GM18873 (cell line): ENCODE measurements at regions not wholly inside any gene's neighbourhood (a gene's known extent, or its start where the extent isn't known, plus 50 kb on each side); places are given as distances from the start of the nearest gene placed in this dataset.
"Not testable (repeated sequence)": the region's sequence is repeated elsewhere in the genome, so short reads cannot be mapped to it uniquely, and the experiment has no call there.

Experiments used
- ATAC-seq: cut with Tn5 transposase; IDR thresholded peaks from one replicate; pipeline ENCODE4 v1.9.1; 2021; ENCODE audit warnings: mild to moderate bottlenecking, moderate library complexity, moderate number of reproducible peaks; ENCODE audit not compliant: unreplicated experiment, low FRiP score

DNA sequence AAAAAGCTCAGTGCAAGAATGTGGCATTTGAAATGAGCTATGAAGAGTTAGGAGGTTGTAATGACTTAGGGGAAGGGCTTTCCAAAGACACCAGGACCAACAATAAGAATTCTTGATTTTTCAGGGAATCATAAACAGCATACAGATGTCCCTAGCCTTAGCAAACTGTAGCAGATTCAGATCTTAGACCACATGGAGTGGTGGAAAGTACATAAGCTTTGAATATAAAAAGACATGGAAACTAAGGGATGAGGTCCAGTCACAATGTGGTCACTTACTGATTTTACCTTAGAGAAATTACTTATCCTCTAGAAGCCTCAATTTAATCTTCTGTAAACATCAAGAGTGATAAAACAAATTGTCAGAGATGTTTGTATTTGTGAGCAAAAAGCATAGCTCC lies 186.6 kb downstream of the DUSP6 start:
- ATAC-seq = no peak

DNA sequence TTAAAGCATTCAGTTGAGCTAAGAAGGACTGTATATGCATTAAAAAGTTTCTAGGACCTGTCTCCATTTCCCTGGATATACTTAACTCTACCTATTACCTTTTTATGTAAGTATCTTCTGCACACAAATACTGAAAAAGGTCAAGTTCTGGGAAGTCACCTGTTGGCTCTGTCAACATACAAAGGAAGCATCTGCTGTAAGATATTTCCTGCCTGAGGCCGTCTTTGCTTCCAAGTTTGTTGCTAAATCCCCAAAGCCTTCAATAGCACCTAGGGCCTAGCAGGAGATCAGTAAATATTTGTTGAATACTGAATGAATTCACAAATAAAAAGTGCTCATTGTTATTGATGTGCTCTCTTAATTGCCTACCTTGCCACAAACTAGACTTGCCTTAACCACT lies 188.4 kb downstream of the DUSP6 start:
- no peak for ATAC-seq

GRCh38 chr12:89162589-89163261 lies 189.6 kb downstream of the DUSP6 start:
- no peak for ATAC-seq

DNA sequence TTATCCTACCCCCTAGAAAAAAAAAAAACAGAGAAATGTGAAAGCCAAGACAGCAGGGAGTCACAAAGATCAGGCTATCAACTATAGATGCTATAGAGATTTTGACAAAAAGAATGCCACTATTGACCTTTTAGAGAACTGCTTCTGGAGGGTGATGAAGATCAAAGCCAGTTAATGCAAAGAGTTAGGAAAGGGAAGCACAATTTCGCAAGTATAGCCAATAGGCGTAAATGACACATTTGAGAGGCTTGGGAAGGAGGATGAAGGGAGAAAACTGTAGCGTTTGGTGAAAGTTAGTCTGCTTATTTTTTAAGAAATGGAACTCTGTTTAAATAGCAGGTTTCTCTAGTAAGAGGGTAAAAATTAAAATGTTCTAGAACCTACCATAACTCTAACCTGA lies 190.7 kb downstream of the DUSP6 start:
- no peak for ATAC-seq

DNA sequence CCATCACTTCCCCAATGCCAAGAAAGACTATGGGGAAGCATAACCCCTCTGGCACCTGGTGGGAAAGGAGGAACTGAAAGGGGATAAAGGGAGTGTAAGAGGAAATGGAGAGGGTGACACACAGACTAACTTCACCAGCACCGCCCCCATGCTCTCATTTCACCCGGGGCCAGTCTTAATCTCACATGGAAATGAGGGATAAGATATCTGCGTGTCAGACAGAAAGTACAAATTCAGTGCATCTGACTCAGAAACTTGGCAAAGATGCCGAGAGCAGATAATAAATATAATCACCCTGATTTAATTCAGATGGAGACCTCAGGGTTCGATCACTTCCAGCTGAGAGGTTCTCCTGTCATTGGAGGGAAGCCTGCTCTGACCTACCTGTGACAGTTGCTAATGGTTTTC lies 191.6 kb downstream of the DUSP6 start:
- ATAC-seq = no peak

DNA sequence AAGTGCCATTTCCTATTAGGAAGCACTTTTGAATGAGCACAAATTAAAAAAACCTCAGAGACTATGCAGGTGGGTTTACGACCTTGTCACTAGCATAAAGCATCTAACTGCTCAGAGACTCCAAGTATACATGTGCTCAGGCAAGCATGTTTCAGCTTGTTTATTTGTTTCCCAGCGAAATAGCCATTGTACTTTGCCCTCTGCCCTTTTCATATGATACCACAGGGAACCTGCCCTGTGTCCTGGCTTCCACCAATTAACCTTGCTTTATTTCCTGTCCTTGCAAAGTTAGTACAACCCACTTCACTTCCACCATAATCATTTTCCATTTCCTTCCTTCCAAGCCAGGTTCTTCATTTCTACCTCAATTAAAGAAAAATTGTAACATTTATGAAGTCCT lies 194.9 kb downstream of the DUSP6 start:
- no peak for ATAC-seq

GRCh38 chr12:89156862-89157262 lies 195.4 kb downstream of the DUSP6 start:
- ATAC-seq = no peak

DNA sequence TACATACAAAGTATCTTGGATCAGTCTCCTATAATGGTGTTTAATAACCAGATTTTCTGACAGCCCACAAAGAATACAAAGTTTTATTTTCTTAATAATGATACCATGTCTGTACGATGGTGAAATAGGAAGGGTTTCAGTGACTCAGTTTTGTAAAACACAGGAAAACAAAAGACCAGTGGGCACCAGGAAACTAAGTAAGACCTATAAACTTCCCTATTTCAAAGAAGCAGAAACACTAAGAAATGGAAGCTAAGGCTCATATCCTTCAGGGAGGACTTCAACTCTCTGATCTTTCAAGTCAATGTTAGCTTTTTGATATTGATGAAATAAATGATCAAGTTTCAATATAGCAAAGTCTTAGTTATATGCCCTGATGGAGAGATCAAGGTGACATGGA lies 196.0 kb downstream of the DUSP6 start:
- ATAC-seq = no peak

- no peak for ATAC-seq
Measured at GRCh38 chr12:89155826-89156225, 196.5 kb downstream of the DUSP6 start.

- ATAC-seq = no peak
Measured at GRCh38 chr12:89154743-89155499, 197.4 kb downstream of the DUSP6 start.

GRCh38 chr12:89153341-89153740 lies 199.0 kb downstream of the DUSP6 start:
- ATAC-seq = no peak

DNA sequence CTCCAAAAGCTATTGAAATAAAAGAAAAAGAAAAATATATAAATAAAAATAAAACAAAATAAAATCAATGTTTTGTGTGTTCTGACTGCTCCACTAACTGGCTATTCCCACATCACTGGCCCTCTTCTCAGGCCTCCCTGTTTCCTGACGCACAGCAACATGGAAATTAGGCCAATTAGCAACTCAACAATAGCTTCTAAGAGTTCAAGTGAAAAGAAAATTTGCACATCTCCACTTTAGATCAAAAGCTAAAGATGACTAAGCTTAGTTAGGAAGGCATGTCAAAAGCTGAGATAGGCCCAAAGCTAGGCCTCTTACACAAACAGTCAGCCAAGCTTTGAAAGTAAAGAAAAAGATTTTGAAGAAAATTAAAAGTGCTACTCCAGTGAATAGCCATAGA lies 200.8 kb downstream of the DUSP6 start:
- no peak for ATAC-seq

DNA sequence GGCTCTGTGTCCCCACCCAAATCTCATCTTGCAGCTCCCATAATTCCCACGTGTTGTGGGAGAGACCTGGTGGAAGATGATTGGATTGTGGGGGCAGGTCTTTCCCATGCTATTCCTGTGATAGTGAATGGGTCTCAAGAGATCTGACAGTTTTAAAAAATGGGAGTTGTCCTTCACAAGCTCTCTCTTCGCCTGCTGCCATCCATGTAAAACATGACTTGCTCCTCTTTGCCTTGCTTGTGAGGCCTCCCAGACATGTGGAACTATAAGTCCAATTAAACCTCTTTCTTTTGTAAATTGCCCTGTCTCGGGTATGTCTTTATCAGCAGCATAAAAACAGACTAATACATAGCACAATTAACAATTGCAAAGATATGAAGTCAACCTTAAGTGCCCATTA lies 201.5 kb downstream of the DUSP6 start:
- ATAC-seq = not testable (repeated sequence)

DNA sequence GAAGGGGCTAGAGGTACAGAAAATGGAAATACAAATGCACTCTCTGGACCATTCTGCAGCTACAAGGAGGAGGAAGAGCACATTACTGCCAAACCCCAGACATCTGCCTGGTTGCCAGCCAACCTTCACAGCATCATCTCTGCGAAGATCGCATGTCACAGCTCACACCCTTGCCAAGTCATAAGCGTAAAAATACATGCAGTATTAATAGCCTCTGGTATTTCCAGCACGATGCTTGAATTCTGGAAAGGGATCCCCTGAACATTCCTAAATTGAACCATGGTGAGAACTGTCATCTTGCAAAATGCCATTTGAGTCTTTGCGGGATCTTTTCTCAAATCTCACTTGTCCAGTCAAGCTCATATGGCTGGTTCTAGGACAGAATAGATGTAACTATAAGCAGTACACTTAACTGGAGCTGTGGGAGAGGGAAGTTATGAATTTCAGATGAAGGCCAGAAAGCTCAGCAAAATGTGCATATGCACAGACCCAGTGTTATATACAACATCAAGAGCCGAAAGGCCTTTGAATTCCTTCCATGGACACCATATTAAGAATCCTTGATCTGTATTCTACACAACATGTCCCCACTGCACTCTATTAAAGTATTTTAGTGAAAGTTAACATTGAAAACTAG lies 211.6 kb downstream of the DUSP6 start:
- no peak for ATAC-seq

DNA sequence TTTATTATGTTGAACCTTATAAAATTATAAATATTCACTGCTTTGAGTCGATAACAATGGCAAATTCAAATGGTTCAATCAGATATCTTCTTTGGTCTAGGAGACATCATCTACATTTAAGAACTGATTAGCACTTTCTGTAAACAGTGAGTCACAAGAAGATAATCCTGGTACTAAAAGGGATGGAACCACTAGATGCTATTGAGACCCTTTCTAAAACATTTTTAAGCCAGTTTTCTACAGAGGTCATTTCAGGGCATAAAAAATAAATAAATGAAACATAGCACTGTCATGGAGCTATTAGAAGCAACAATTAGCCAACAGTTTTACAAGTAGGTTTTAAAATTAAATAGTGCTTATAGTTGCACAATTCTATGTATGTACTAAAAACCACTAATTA lies 212.2 kb downstream of the DUSP6 start:
- no peak for ATAC-seq

- no peak for ATAC-seq
Measured at GRCh38 chr12:89139390-89139789, 212.9 kb downstream of the DUSP6 start.

DNA sequence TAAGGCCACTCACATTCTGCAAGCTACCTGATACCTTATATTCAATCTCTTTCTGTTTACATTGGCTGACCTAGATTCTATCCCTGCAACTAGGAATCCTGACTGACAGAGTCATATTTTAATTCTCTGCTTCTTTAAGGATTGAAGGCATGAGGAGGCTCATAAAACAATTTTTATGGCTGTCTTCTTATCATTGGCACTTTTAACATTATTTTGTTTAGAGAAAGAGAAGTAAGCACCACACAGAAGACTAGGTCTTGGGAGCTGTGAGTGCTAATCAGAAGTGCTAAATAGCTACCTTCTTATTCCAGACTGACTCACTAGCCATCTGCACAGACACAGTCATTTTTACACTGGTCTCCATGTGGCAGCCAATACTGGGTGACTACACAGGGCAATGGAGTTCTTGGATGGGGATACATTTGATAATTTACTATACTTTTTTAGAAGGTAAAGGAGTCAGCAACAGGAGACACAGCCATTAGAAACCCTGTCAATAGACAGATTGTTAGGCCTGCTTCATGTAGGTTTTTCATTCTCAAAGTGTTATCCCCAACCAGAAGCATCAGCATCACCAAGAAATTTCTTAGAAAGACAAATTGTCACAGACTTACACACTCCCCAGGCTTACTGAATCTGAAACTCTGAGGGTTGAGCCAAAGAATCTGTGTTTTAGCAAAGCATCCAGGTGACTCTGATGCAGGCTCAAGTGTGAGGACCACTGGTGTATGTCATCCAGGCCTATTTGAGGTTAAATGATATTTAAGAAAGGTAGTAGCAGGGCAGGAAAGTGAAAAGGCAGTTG lies 214.1 kb downstream of the DUSP6 start:
- no peak for ATAC-seq

DNA sequence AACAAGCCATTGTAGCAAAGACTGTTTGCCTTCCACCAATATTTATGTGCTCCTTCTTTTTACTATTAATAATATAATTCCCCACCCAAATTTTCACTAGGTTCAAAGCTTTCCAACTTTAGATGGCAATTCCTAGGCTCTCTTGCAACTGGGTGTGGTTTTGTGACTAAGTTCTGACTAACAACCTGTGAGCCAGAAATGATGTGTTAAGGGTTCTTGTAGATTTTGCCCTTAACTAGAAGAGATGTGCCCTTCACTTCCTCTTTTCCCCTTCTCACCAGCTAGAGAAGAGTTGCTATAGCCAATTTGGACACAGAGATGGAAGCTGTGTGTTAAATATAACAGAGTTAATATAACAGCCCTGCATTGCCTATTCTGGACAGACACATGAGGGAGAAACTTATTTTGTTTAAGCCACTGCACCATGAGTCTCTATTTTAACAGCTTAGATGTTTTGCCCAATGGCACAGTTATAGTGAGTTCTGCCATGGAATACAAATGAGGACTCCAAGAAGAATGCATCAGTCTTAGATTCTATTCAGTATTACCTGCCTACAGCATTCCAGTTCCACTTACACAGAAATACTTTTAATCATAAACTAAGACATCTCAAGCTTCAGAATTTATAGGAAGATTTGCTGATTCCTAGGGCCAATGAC lies 216.2 kb downstream of the DUSP6 start:
- ATAC-seq = no peak

- no peak for ATAC-seq
Measured at GRCh38 chr12:89134213-89134770, 218.0 kb downstream of the DUSP6 start.
